ENCODE measurements at regions not wholly inside any gene's neighbourhood (a gene's known extent, or its start where the extent isn't known, plus 50 kb on each side); places are given as distances from the start of the nearest gene placed in this dataset.
"Not testable (repeated sequence)": the region's sequence is repeated elsewhere in the genome, so short reads cannot be mapped to it uniquely, and the experiment has no call there.

DNA sequence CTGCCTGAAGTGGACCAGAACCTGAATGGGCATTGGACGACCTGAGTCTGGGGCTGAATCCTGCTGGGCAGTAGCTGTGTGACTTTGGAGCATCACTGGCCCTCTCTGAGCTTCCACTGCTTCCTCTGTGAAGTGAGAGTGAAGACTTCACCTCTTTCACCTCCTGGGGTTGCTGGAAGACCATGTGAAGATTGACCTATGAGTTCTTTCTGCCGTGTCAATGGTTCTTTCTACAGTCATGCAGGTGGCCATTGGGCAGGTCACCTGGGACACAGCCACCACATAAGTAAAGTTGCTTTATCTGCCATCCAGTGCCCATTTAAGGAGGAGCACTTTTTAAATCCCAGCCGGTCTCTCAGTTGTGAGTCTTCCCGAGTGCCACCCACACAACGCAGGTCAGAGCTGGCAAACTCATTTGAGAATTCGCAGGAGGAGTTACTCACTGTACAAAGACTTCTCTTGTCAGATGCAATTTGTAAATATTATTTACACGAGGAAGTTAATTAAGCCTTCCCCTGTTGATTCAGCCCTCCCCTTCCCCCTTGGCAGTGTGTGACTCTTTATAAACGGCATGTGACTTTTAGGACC, 74.8 kb upstream of the TCL1B start:
- H3K4me3 ChIP-seq (ENCODE audit: control insufficient read depth, low read depth, low read length) = no peak overlapping the region
- DNase-seq (ENCODE audit: low read depth) = no peak
- TF ChIP-seq CTCF (conservative IDR thresholded peaks at IDR 0.05; ENCODE audit: control insufficient read depth, insufficient read depth, low read depth, low read length) = no peak

- no peak overlapping the region for H3K4me3 ChIP-seq (ENCODE audit: control insufficient read depth, low read depth, low read length)
- no peak for TF ChIP-seq CTCF (conservative IDR thresholded peaks at IDR 0.05; ENCODE audit: control insufficient read depth, insufficient read depth, low read depth, low read length)
- DNase-seq (ENCODE audit: low read depth) = peak; percentile 25
Observed at GRCh38 chr14:95614349-95614748, 71.9 kb upstream of the TCL1B start.

DNA sequence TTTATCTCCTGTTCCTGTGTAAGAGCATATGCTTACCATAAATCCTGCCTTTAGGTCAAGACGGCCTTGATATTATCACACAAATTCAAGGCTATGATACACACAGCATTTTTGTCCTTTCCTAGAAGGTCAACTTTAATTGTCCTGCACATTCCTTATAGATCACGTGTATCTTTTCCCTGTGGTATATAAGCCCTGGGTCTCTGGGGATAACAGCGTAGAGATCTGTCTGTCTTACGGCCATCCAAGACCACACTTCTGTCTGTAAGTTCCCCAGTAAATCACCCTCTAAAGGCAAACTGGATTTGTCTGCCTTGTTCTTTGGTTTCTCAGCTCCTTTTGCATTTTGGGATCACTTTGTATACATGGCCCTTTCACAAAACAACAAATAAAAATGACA, 69.5 kb upstream of the TCL1B start:
- DNase-seq (ENCODE audit: low read depth) = no peak
- no peak for TF ChIP-seq CTCF (conservative IDR thresholded peaks at IDR 0.05; ENCODE audit: control insufficient read depth, insufficient read depth, low read depth, low read length)
- H3K4me3 ChIP-seq (ENCODE audit: control insufficient read depth, low read depth, low read length) = no peak overlapping the region

- DNase-seq (ENCODE audit: low read depth) = no peak
- no peak for TF ChIP-seq CTCF (conservative IDR thresholded peaks at IDR 0.05; ENCODE audit: control insufficient read depth, insufficient read depth, low read depth, low read length)
- no peak overlapping the region for H3K4me3 ChIP-seq (ENCODE audit: control insufficient read depth, low read depth, low read length)
Observed at GRCh38 chr14:95619785-95620417, 66.3 kb upstream of the TCL1B start.

- DNase-seq (ENCODE audit: low read depth) = peak; percentile 9
- TF ChIP-seq CTCF (conservative IDR thresholded peaks at IDR 0.05; ENCODE audit: control insufficient read depth, insufficient read depth, low read depth, low read length) = no peak
- H3K4me3 ChIP-seq (ENCODE audit: control insufficient read depth, low read depth, low read length) = peak overlapping the region; percentile 33
Observed at GRCh38 chr14:95620659-95621059, 65.6 kb upstream of the TCL1B start.

DNA sequence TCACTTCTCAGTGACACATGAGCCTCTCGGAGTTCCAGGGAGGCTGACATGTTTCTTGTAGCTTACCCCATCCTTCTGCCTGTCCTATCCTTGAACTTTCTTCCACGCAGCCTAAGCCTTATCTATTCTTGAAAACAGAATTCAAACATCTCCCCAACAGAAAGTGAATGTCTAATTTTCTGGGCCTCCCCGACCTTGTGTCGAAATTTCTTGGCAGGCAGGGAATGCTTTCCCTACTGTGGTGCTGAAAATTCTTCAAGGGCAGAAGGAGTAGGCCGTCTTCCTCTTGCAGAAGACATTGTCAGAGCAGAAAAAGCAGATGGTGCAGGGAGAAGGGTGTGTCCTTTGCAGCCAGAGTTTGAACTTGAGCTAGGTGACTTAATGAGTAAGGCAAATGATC, 63.0 kb upstream of the TCL1B start:
- TF ChIP-seq CTCF (conservative IDR thresholded peaks at IDR 0.05; ENCODE audit: control insufficient read depth, insufficient read depth, low read depth, low read length) = no peak
- no peak for DNase-seq (ENCODE audit: low read depth)
- no peak overlapping the region for H3K4me3 ChIP-seq (ENCODE audit: control insufficient read depth, low read depth, low read length)

DNA sequence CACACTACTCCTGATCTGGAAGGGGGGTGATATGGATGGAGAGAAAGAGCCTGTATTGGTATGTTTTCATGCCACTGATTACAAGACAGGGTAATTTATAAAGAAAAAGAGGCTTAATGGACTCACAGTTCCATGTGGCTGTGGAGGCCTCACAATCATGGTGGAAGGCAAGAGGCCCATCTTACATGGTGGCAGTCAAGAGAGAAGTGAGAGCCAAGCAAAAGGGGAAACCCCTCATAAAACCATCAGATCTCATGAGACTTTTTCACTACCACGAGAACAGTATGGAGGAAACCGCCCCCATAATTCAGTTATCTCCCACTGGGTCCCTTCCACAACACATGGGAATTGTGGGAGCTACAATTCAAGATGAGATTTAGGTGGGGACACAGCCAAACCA, 60.5 kb upstream of the TCL1B start:
- H3K4me3 ChIP-seq (ENCODE audit: control insufficient read depth, low read depth, low read length); DNase-seq (ENCODE audit: low read depth): not testable (repeated sequence)
